ENCODE measurements at regions not wholly inside any gene's neighbourhood (a gene's known extent, or its start where the extent isn't known, plus 50 kb on each side); places are given as distances from the start of the nearest gene placed in this dataset.

GRCh38 chr6:147722158-147722557, 213.7 kb downstream of the SAMD5 start:
- Mint-ChIP-seq H3K36me3 (peaks cover 11% of the 10 kb centered on the region), H3K9me3 (peaks cover 16% of the 10 kb centered on the region), H3K4me3 (no peak overlapping the region), H3K4me1 (peaks cover 29% of the 10 kb centered on the region), H3K27ac (no peak overlapping the region), H3K27me3 (ENCODE audit: low read depth) (no peaks in the 10 kb centered on the region; the same call in 1 of the 2 replicates)
- no peak for DNase-seq (ENCODE audit: low spot score)
- CTCF ChIA-PET: interaction anchor here (0.9 kb wide), 1 partner anchor 119 kb away, joined by 3 read pairs; no protein-coding TSS in a partner anchor
- no peak for ATAC-seq
- TF ChIP-seq RELA (CRISPR knock-in tag; IDR thresholded peaks at IDR 0.05; ENCODE audit: borderline replicate concordance) (no peak), MYBL2 (CRISPR knock-in tag; IDR thresholded peaks at IDR 0.05) (no peak), ZNF425 (CRISPR knock-in tag; conservative IDR thresholded peaks at IDR 0.05) (no peak), ELF4 (CRISPR knock-in tag; IDR thresholded peaks at IDR 0.05; ENCODE audit: low read depth) (no peak), CREB1 (CRISPR knock-in tag; IDR thresholded peaks at IDR 0.05) (no peak)
- TF ChIP-seq, protein P1, sequence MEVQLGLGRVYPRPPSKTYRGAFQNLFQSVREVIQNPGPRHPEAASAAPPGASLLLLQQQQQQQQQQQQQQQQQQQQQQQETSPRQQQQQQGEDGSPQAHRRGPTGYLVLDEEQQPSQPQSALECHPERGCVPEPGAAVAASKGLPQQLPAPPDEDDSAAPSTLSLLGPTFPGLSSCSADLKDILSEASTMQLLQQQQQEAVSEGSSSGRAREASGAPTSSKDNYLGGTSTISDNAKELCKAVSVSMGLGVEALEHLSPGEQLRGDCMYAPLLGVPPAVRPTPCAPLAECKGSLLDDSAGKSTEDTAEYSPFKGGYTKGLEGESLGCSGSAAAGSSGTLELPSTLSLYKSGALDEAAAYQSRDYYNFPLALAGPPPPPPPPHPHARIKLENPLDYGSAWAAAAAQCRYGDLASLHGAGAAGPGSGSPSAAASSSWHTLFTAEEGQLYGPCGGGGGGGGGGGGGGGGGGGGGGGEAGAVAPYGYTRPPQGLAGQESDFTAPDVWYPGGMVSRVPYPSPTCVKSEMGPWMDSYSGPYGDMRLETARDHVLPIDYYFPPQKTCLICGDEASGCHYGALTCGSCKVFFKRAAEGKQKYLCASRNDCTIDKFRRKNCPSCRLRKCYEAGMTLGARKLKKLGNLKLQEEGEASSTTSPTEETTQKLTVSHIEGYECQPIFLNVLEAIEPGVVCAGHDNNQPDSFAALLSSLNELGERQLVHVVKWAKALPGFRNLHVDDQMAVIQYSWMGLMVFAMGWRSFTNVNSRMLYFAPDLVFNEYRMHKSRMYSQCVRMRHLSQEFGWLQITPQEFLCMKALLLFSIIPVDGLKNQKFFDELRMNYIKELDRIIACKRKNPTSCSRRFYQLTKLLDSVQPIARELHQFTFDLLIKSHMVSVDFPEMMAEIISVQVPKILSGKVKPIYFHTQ (CRISPR knock-in tag; IDR thresholded peaks at IDR 0.05): no peak
- TF ChIP-seq, protein P2, sequence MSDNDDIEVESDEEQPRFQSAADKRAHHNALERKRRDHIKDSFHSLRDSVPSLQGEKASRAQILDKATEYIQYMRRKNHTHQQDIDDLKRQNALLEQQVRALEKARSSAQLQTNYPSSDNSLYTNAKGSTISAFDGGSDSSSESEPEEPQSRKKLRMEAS (CRISPR knock-in tag; IDR thresholded peaks at IDR 0.05): no peak
- TF ChIP-seq, protein P3, sequence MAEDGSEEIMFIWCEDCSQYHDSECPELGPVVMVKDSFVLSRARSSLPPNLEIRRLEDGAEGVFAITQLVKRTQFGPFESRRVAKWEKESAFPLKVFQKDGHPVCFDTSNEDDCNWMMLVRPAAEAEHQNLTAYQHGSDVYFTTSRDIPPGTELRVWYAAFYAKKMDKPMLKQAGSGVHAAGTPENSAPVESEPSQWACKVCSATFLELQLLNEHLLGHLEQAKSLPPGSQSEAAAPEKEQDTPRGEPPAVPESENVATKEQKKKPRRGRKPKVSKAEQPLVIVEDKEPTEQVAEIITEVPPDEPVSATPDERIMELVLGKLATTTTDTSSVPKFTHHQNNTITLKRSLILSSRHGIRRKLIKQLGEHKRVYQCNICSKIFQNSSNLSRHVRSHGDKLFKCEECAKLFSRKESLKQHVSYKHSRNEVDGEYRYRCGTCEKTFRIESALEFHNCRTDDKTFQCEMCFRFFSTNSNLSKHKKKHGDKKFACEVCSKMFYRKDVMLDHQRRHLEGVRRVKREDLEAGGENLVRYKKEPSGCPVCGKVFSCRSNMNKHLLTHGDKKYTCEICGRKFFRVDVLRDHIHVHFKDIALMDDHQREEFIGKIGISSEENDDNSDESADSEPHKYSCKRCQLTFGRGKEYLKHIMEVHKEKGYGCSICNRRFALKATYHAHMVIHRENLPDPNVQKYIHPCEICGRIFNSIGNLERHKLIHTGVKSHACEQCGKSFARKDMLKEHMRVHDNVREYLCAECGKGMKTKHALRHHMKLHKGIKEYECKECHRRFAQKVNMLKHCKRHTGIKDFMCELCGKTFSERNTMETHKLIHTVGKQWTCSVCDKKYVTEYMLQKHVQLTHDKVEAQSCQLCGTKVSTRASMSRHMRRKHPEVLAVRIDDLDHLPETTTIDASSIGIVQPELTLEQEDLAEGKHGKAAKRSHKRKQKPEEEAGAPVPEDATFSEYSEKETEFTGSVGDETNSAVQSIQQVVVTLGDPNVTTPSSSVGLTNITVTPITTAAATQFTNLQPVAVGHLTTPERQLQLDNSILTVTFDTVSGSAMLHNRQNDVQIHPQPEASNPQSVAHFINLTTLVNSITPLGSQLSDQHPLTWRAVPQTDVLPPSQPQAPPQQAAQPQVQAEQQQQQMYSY (CRISPR knock-in tag; IDR thresholded peaks at IDR 0.05): no peak
- POLR2A ChIA-PET: no interaction called here

GRCh38 chr6:147724454-147724853, 216.0 kb downstream of the SAMD5 start:
- no peaks in the 10 kb centered on the region; the same call in 1 of the 2 replicates for H3K27me3 Mint-ChIP-seq (ENCODE audit: low read depth)
- no peak overlapping the region for H3K4me3 Mint-ChIP-seq
- peak; percentile 18 for DNase-seq (ENCODE audit: low spot score)
- ChIA-PET CTCF (interaction anchor here (0.9 kb wide), 1 partner anchor 13 kb away, joined by 3 read pairs; no protein-coding TSS in a partner anchor), POLR2A (interaction anchor here (0.7 kb wide), 1 partner anchor 37 kb away, joined by 4 read pairs; no protein-coding TSS in a partner anchor)
- TF ChIP-seq ZNF263 (CRISPR knock-in tag; IDR thresholded peaks at IDR 0.05; ENCODE audit: low read depth) (no peak), ZNF423 (CRISPR knock-in tag; IDR thresholded peaks at IDR 0.05) (0 out of 2 replicates have a peak, but pooled peaks have one; percentile 26)
- H3K4me1 Mint-ChIP-seq: peaks cover 29% of the 10 kb centered on the region
- peaks cover 11% of the 10 kb centered on the region for H3K36me3 Mint-ChIP-seq
- peak; percentile 72 for ATAC-seq
- peaks cover 16% of the 10 kb centered on the region for H3K9me3 Mint-ChIP-seq
- H3K27ac Mint-ChIP-seq: no peak overlapping the region

DNA sequence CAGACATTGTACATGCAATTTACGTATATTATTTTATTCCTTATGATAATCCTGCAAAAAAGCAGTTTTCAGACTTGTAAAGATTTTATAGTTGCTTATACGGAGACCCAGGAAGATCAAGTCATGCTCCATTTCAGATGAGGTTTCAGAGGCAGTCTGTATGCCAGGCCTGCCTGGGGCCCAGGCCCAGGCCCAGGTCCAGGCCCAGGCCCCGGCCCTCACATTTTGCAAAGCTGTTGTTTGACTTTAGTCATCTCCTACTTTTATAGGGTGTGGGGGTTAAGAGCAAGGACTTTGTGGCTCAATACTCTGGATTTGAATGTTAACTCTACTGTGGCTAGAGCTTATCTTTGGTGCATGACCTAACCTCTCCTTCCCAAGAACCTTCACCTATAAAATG, 217.9 kb downstream of the SAMD5 start:
- peaks cover 29% of the 10 kb centered on the region for H3K4me1 Mint-ChIP-seq
- no peak for DNase-seq (ENCODE audit: low spot score)
- no peaks in the 10 kb centered on the region; the same call in 1 of the 2 replicates for H3K27me3 Mint-ChIP-seq (ENCODE audit: low read depth)
- H3K9me3 Mint-ChIP-seq: peaks cover 16% of the 10 kb centered on the region
- CTCF ChIA-PET: no interaction called here
- POLR2A ChIA-PET: no interaction called here
- H3K36me3 Mint-ChIP-seq: peaks cover 11% of the 10 kb centered on the region
- ATAC-seq: no peak
- H3K4me3 Mint-ChIP-seq: no peak overlapping the region
- H3K27ac Mint-ChIP-seq: no peak overlapping the region
- TF ChIP-seq JAZF1 (CRISPR knock-in tag; IDR thresholded peaks at IDR 0.05) (no peak), NFYB (CRISPR knock-in tag; conservative IDR thresholded peaks at IDR 0.05; ENCODE audit: low read depth) (no peak), ZNF138 (CRISPR knock-in tag; conservative IDR thresholded peaks at IDR 0.05) (no peak), ATF1 (CRISPR knock-in tag; IDR thresholded peaks at IDR 0.05) (no peak), PRRX2 (CRISPR knock-in tag; IDR thresholded peaks at IDR 0.05) (no peak), ZNF232 (CRISPR knock-in tag; IDR thresholded peaks at IDR 0.05) (no peak), CREM (CRISPR knock-in tag; IDR thresholded peaks at IDR 0.05) (no peak)
- TF ChIP-seq, protein P3 (CRISPR knock-in tag; IDR thresholded peaks at IDR 0.05): no peak
- TF ChIP-seq, protein P4, sequence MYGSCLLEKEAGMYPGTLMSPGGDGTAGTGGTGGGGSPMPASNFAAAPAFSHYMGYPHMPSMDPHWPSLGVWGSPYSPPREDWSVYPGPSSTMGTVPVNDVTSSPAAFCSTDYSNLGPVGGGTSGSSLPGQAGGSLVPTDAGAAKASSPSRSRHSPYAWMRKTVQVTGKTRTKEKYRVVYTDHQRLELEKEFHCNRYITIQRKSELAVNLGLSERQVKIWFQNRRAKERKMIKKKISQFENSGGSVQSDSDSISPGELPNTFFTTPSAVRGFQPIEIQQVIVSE (CRISPR knock-in tag; IDR thresholded peaks at IDR 0.05; ENCODE audit: borderline replicate concordance): no peak
